ENCODE measurements at regions not wholly inside any gene's neighbourhood (a gene's known extent, or its start where the extent isn't known, plus 50 kb on each side); places are given as distances from the start of the nearest gene placed in this dataset.
"Not testable (repeated sequence)": the region's sequence is repeated elsewhere in the genome, so short reads cannot be mapped to it uniquely, and the experiment has no call there.

- DNase-seq (ENCODE audit: low read depth in 2 of 2) = no peak
Observed at GRCh38 chr16:80123189-80123588, 417.6 kb upstream of the DYNLRB2 start.

DNA sequence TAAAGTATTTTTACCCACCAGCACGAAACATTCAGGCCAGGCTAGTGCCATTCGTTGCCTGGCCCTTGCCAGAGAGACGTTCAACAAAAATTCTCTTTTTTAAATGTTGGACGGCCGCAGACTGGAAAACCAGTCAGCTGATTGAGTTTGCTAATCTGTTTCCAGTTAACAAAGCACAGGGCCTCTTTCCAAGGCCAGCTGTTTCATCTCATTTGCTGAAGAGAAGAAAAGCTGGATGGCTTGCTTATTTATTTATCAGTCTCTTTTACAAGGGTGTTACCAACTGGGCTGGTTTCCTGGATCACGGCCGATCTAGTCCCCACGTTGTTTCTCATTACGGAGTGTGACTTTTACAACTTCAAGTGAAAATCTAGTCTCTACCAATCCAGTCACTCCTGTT is 418.7 kb upstream of the DYNLRB2 start:
- DNase-seq (ENCODE audit: low read depth in 2 of 2) = no peak

DNA sequence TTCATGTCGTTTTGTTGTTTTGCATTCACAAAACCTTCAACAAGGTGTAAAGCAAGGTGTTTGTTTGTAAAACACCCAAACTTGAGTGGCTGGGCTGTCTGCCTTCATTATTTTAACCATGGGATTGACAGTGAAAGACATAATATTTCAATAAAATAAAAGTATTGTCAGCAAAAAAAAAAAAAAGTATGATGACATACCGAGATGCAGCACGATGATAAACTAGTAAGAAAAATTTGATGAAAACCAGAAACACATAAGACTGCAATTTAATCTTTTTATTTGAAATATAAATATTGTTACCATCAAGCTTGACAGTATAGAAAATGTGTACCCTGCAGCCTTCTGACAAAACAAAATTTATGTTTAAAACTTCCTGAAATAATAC is 419.3 kb upstream of the DYNLRB2 start:
- no peak for DNase-seq (ENCODE audit: low read depth in 2 of 2)

DNA sequence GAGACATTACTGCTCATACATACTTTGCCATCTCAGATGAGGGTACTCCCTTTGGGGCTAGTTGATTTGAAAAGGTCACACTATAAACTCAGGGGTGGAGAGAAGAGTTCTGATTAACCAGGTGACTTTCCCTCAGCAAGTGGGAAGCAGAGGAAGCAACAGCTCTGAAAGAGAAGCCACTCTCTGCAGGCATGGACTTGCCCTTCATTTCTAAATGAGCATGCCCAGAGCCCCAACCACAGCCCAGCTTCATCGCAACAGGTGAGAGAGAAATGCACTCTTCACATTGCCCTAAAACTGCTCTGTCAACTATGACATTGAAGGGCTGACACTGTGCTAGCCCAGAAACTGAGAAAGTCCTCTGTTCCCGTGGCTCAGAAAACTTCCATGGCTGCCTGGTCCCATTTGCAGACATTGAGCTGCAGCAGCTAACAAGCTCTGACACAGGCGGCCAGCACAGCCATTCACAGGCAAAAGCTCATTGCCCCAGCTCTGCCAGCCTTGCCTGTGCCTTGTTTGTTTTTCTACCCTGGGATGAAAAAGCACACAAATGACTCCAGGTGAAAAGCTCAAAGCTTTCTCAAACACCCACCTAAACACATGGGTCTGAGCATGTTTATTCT is 419.8 kb upstream of the DYNLRB2 start:
- DNase-seq (ENCODE audit: low read depth in 2 of 2) = no peak

DNA sequence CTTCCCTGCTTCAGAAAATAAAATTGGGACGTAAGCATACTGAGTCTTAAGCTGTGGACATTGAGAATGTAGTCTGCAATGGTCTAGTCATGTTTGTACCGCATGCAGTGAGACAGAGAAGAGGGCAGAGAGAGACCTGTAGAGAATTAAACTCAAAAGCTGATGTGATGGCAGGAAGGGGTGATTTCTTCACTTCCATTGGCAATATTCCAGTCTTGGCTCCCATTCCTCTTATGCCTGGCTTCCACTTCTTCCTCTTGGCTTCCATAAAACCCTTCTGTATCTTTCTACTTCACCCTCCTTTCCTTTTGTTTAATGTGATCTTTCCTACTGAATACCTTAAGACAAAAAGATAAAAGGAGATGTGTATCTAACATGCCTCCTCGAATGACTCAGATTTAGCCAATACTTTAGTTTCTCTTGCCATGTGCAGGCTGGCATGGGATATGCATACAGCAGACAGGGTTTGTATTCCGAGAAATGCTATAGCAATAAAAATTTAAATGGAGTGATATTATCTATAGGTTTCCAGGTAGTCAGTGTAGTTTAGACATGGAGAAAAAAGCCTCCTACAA is 423.1 kb upstream of the DYNLRB2 start:
- no peak for DNase-seq (ENCODE audit: low read depth in 2 of 2)

DNA sequence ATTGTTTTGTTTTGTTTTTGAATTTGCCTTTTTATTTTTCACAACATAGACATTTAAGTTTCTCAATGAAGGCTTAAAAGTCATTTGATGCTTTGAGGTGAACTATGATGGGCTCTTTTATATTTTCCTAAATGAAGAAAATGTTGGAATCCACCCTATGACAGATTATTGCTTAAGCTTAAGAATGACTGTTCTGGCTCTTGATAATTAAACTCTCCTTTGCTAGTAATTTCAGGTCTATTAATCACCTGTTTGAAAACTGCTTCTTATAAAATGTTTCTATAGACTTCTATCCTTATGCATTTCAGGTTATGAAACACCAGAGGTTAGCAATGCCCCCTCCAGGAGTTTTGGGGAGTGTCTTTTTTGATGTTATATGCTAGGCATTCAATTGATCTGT is 424.1 kb upstream of the DYNLRB2 start:
- DNase-seq (ENCODE audit: low read depth in 2 of 2) = no peak

DNA sequence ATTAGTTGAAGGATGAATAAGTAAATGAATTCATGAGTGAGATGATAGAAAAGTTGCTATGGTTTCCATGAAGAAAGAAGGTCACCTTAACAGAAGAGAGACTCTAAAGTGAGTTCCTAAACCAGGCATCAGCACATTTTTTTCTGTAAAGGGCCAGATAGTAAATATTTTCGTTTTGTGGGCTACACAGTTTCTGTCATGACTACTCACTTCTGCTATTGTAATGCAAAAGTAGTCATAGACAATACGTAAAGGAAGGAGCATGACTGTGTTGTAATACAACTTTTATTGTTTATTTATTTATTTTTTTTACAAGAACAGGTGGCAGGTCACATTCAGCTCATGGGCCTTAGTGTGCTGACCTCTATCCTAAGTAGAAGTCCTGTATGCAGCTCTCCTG is 426.1 kb upstream of the DYNLRB2 start:
- DNase-seq (ENCODE audit: low read depth in 2 of 2) = no peak

- no peak for DNase-seq (ENCODE audit: low read depth in 2 of 2)
Observed at GRCh38 chr16:80113873-80114574, 426.8 kb upstream of the DYNLRB2 start.

DNA sequence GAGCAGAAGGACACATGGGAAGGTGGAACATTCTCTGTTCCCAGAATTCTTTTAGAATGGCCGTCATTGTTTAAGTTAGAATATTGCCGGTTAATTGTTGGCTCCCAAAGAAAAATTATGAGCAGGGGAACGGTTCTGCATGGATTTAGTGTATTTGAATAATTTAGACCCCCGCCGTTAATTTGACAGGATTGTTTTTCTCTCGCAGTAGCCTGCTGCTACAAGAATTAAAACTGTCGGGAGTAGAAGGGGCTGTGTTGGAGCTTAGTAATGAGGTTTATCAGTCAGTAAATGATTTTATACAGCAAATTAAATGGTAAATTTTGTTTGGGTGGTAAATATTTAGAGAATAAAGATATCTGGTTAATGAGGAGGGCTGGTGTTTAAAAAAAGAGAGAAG is 431.2 kb upstream of the DYNLRB2 start:
- no peak for DNase-seq (ENCODE audit: low read depth in 2 of 2)

DNA sequence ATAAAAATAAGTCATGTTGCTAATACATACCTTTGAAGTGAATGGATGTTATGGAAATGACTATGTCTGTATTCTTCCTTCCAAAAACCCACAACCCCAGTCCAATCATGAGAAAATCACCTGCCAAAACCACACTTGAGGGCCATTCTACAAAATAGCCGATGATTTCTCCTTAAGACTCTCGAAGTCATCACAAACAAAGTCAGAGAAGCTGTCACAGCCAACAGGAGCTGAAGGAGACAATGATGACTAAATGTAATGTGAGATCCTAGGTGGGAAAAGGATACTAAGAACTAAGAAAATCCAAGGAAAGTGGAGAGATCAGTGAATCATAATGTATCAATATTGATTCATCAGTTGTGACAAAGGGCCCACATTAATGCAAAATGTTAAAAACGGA is 432.9 kb upstream of the DYNLRB2 start:
- no peak for DNase-seq (ENCODE audit: low read depth in 2 of 2)

DNA sequence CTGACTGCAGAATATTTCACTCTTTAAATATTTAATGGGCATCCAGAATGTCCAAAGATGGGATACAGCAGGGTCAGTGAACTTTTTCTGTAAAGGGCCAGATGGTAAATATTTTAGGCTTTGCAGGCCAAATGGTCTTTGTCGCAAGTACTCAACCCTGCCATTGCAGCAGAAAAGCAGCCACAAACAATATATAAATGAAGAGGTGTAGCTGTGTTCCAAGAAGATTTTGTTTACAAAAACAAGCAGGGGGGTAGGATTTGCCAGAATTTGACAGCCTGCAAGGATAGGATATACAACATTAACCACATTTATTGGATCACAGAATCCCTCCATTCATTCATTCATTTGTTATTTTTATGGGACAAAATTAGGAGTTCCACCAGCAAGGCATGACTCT is 435.0 kb upstream of the DYNLRB2 start:
- DNase-seq (ENCODE audit: low read depth in 2 of 2) = no peak

- DNase-seq (ENCODE audit: low read depth in 2 of 2) = no peak
Observed at GRCh38 chr16:80105160-80105559, 435.6 kb upstream of the DYNLRB2 start.

- no peak for DNase-seq (ENCODE audit: low read depth in 2 of 2)
Observed at GRCh38 chr16:80104401-80104800, 436.4 kb upstream of the DYNLRB2 start.

DNA sequence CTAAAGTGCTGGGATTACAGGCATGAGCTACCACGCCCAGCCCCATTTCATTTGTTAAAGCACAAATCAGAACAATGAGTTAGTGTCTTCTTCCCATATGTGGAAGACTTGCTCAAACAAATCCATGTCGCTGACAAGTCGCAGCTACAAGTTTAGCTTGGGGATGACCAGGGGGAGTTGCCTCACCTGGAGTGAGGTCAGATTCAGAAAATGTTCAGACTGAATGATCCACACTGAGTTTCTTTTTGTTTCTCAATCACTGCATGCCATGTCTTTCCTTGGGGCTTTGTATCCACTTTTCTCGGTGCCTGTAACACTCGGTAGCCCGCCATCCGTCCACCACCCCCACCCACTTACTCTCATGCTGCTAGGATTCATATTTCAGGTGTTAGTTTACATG is 437.3 kb upstream of the DYNLRB2 start:
- no peak for DNase-seq (ENCODE audit: low read depth in 2 of 2)

- DNase-seq (ENCODE audit: low read depth in 2 of 2) = no peak
Observed at GRCh38 chr16:80100846-80101451, 439.8 kb upstream of the DYNLRB2 start.

DNA sequence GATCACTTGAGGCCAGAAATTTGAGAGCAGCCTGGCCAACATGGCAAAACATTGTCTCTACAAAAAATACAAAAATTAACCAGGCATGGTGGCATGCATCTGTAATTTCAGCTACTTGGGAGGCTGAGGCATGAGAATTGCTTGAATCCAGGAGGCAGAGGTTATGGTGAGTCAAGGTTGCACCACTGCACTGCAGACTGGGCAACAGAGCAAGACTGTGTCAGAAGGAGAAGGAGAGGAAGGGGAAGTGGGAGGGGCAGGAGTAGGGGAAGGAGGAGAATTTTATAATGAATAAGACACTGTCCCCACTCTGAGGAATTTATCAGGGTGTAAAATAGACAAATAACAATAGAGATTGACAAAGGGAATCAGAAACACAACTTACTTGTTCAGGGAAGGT is 440.6 kb upstream of the DYNLRB2 start:
- no peak for DNase-seq (ENCODE audit: low read depth in 2 of 2)

DNA sequence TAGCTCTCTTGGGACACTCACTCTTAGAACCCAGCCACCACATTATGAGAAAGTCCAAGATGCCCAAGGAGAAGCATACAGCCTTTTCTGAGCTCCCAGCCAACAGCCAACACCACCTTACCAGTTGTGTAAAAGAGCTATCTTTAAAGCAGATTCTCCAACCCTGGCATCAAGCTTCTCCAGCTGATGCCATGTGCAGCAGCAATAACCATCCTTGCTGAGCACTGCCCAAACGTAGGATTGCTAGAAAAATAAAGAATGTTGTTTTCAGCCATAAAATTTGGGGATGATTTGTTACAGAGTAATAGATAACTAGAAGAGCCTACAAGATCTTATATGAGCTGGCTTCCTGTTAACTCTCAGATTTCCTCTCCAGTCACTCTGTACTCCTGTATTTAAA is 443.7 kb upstream of the DYNLRB2 start:
- DNase-seq (ENCODE audit: low read depth in 2 of 2) = no peak

- no peak for DNase-seq (ENCODE audit: low read depth in 2 of 2)
Observed at GRCh38 chr16:80092681-80093080, 448.1 kb upstream of the DYNLRB2 start.

DNA sequence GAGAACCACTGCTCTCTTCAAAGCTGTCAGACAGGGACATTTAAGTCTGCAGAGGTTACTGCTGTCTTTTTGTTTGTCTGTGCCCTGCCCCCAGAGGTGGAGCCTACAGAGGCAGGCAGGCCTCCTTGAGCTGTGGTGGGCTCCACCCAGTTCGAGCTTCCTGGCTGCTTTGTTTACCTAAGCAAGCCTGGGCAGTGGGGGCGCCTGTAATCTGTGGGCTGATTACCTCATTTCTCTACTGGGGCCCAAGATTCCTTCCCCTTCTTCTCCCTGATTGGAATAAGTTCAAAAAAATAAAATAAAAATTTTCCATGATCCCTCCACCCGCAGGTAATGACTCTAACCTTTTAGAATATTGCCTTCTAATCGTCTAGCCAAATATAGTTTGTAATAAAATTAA is 449.3 kb upstream of the DYNLRB2 start:
- DNase-seq (ENCODE audit: low read depth in 2 of 2) = not testable (repeated sequence)

GRCh38 chr16:80085606-80086005 is 455.2 kb upstream of the DYNLRB2 start:
- no peak for DNase-seq (ENCODE audit: low read depth in 2 of 2)

GRCh38 chr16:80084614-80085013 is 456.2 kb upstream of the DYNLRB2 start:
- no peak for DNase-seq (ENCODE audit: low read depth in 2 of 2)

DNA sequence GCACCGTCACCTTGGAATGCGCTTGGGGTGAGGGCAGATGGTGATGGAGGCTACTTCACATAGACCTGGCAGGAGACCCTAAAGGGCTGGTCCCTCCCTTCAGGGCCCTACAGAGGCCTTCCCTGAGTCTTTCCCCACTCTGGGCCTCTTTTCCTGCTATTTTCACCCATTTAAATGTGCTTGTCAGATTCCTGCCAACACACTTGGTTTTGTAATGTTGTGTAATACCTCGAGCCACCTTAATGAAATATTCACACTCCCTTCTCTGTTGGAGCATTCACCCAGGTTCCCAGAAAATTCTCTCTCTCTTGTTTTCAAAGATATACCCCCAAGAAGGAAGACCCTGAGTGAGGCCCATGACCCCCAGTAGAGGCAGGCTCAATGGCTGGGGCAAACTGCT is 456.6 kb upstream of the DYNLRB2 start:
- no peak for DNase-seq (ENCODE audit: low read depth in 2 of 2)

DNA sequence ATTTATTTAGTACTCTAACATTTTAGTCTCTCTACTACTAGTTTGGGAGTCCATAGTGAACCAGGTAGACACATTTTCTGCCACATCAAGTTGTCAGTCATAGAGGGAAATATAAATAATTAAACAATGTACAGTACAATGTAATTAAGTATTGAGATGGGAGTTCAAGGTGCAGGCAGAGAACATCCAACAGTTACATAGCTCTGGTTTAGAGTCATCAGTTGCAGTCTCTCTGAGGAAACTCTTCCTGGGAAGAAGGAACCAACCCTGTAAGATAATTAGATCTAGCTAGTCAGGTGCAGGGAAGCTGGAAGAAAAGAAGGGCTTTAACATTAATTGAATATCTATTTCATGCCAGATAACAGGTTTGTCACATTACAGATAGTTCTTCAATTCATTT is 457.9 kb upstream of the DYNLRB2 start:
- DNase-seq (ENCODE audit: low read depth in 2 of 2) = no peak

All from stimulated activated CD4-positive, alpha-beta T cell treated with anti-CD3 and anti-CD28 coated beads, Interleukin-4, amount 100 ng/mL, for 48 hours (primary cell).